IMR-90 (cell line): ENCODE measurements at regions not wholly inside any gene's neighbourhood (a gene's known extent, or its start where the extent isn't known, plus 50 kb on each side); places are given as distances from the start of the nearest gene placed in this dataset.

Experiments used
- ATAC-seq: fragments of 200-7000 bp; cut with Tn5 transposase; 2 replicates; pipeline ENCODE4 v1.9.1; 2020; ENCODE audit warnings: low read depth, mild to moderate bottlenecking, moderate library complexity
- BruUV-seq: library from RNA; stranded (reverse); fragments of 400-500 nt; replicated peaks from 2 replicates; lab custom pipeline; 2021; lab: Mats Ljungman, UMichigan
- CTCF ChIA-PET: fragments of 300-600 bp; formaldehyde crosslinking; extraction: SDS; loops from one replicate; lab custom pipeline; 2021; ENCODE audit warnings: antibody characterized with exemption; lab: Yijun Ruan, JAX
- POLR2A ChIA-PET: fragments of 300-600 bp; sonication (Branson Sonifier 250); formaldehyde crosslinking; loops from one replicate; lab custom pipeline; 2022; ENCODE audit warnings: antibody characterized with exemption; ENCODE audit not compliant: unreplicated experiment; lab: Charles Lee
- DNase-seq: peaks from one replicate; pipeline ENCODE4 v3.0.0; 2013
- H2AFZ ChIP-seq: replicated peaks from 2 replicates; pipeline ENCODE3; 2013; ENCODE audit warnings: low read length, mild to moderate bottlenecking; ENCODE audit not compliant: poor library complexity
- H2AK5ac ChIP-seq: 2 replicates; pipeline ENCODE4 v1.6.1; 2013; ENCODE audit warnings: low read depth, low read length, inconsistent platforms
- H2AK9ac ChIP-seq: replicated peaks from 2 replicates; pipeline ENCODE3; 2013; ENCODE audit warnings: mild to moderate bottlenecking, low read depth, low read length, moderate library complexity; ENCODE audit not compliant: poor library complexity
- H2BK120ac ChIP-seq: 2 replicates; pipeline ENCODE4 v1.6.1; 2013; ENCODE audit warnings: low read depth, low read length, inconsistent platforms
- H2BK15ac ChIP-seq: 3 replicates; pipeline ENCODE4 v1.6.1; 2013; ENCODE audit warnings: low read depth, low read length, inconsistent platforms
- H2BK20ac ChIP-seq: 2 replicates; pipeline ENCODE4 v1.6.1; 2013; ENCODE audit warnings: low read depth, mild to moderate bottlenecking, inconsistent platforms, low read length, moderate library complexity
- H2BK5ac ChIP-seq: 2 replicates; pipeline ENCODE4 v1.6.1; 2013; ENCODE audit warnings: mild to moderate bottlenecking, low read depth, low read length, inconsistent platforms; ENCODE audit not compliant: poor library complexity, severe bottlenecking
- H3K14ac ChIP-seq: replicated peaks from 2 replicates; pipeline ENCODE4 v1.6.1; 2013; ENCODE audit warnings: low read depth, low read length, inconsistent platforms
- H3K18ac ChIP-seq: 2 replicates; pipeline ENCODE4 v1.6.1; 2013; ENCODE audit warnings: low read depth, low read length, control low read depth
- H3K23ac ChIP-seq: 2 replicates; pipeline ENCODE4 v1.6.1; 2013; ENCODE audit warnings: low read depth, low read length, inconsistent platforms
- H3K27ac ChIP-seq: 2 replicates; pipeline ENCODE4 v1.5.1; 2013; ENCODE audit warnings: mild to moderate bottlenecking, control low read depth, low read length; ENCODE audit not compliant: insufficient read depth
- H3K27me3 ChIP-seq: 2 replicates; pipeline ENCODE4 v1.6.1; 2013; ENCODE audit warnings: low read length; ENCODE audit not compliant: control insufficient read depth, insufficient read depth
- H3K36me3 ChIP-seq: 2 replicates; pipeline ENCODE4 v1.6.1; 2013; ENCODE audit warnings: low read length, mixed read lengths; ENCODE audit not compliant: control insufficient read depth, insufficient read depth
- H3K4ac ChIP-seq: 2 replicates; pipeline ENCODE4 v1.6.1; 2013; ENCODE audit warnings: low read depth, low read length, inconsistent platforms
- H3K4me1 ChIP-seq: 2 replicates; pipeline ENCODE4 v1.6.1; 2013; ENCODE audit warnings: low read length, mixed read lengths; ENCODE audit not compliant: control insufficient read depth, insufficient read depth
- H3K4me2 ChIP-seq: 2 replicates; pipeline ENCODE4 v1.6.1; 2013; ENCODE audit warnings: low read depth, mild to moderate bottlenecking, control low read depth, low read length, moderate library complexity
- H3K4me3 ChIP-seq: 2 replicates; pipeline ENCODE4 v1.5.1; 2013; ENCODE audit warnings: low read depth, mild to moderate bottlenecking, control low read depth, low read length, moderate library complexity; ENCODE audit not compliant: insufficient read depth
- H3K56ac ChIP-seq: 2 replicates; pipeline ENCODE4 v1.6.1; 2013; ENCODE audit warnings: low read length, inconsistent platforms; ENCODE audit not compliant: insufficient read depth; ENCODE audit errors: extremely low read depth
- H3K79me1 ChIP-seq, 2 experiments: 2 replicates each; pipeline ENCODE4 v1.6.1; 2013; ENCODE audit warnings: low read length in 2 of 2, inconsistent platforms in 1 of 2, low read depth in 1 of 2
- H3K9ac ChIP-seq: 2 replicates; pipeline ENCODE4 v1.6.1; 2013; ENCODE audit warnings: low read depth, low read length, control low read depth
- H3K9me1 ChIP-seq: 2 replicates; pipeline ENCODE4 v1.6.1; 2013; ENCODE audit warnings: low read length, inconsistent platforms; ENCODE audit not compliant: insufficient read depth
- H3K9me3 ChIP-seq: 2 replicates; pipeline ENCODE4 v1.6.1; 2013; ENCODE audit warnings: low read length; ENCODE audit not compliant: control insufficient read depth, insufficient read depth
- H4K20me1 ChIP-seq: 2 replicates; pipeline ENCODE4 v1.6.1; 2013; ENCODE audit warnings: low read length, inconsistent platforms; ENCODE audit not compliant: insufficient read depth
- H4K5ac ChIP-seq: 2 replicates; pipeline ENCODE4 v1.6.1; 2013; ENCODE audit warnings: mild to moderate bottlenecking, low read depth, low read length, control low read depth
- H4K8ac ChIP-seq, 2 experiments: 2 replicates each; pipeline ENCODE4 v1.6.1; 2013; ENCODE audit warnings: low read depth in 2 of 2, low read length in 2 of 2, control low read depth in 1 of 2, inconsistent platforms in 1 of 2
- H4K91ac ChIP-seq: 2 replicates; pipeline ENCODE4 v1.6.1; 2013; ENCODE audit warnings: low read depth, low read length, inconsistent platforms; ENCODE audit not compliant: insufficient read depth
- CHD1 ChIP-seq: IDR thresholded peaks from 2 replicates; pipeline ENCODE4 v1.6.1; 2012; ENCODE audit warnings: low read depth, low read length, improper control_type of control experiment
- MAFK ChIP-seq: IDR thresholded peaks from 2 replicates; pipeline ENCODE4 v1.6.1; 2012; ENCODE audit warnings: low read depth, low read length, improper control_type of control experiment
- USF2 ChIP-seq: fragments of 150-350 bp; IDR thresholded peaks from 2 replicates; pipeline ENCODE4 v1.6.1; 2017; ENCODE audit warnings: mild to moderate bottlenecking, antibody characterized with exemption, low read length, low read depth
- dilution Hi-C: fragments of 300-500 bp; cut with HindIII; formaldehyde crosslinking; loops from one replicate; pipeline ENCODE4 v1.14.3; 2018; ENCODE audit warnings: low sequenced_read_pairs; ENCODE audit not compliant: unreplicated experiment
- in situ Hi-C: fragments of 300-500 bp; cut with MboI; formaldehyde crosslinking; loops from 3 replicates; pipeline ENCODE4 v1.14.3; 2019; ENCODE audit warnings: low sequenced_read_pairs, inconsistent platforms, mixed read lengths
- intact Hi-C: fragments of 100-400 bp; cut with micrococcal nuclease; formaldehyde crosslinking; loops from 2 replicates; pipeline ENCODE4 v1.10.0; 2022

DNA sequence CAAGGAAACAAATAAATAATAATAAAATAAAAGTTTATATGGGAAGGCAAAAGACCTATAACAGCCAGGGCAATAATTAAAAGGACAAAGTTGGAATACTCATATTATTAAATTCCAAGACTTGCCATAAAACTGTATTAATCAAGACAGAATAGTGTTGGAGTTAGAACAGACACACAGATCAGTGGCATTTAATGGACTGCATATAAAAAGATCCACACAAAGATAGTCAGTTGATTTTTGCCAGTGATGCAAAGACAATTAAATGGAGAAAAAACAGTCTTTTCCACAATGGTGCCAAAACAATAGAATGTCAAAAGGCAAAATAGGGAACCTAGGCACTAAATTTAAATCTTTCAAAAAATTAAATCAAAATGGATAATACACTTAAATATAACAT, 587.1 kb upstream of the GRIA3 start:
- no peak overlapping the region for H4K5ac ChIP-seq
- intact Hi-C loops (no loop called here), dilution Hi-C loops (no loop called here), in situ Hi-C loops (no loop called here)
- H3K27me3 ChIP-seq, result no peaks in the 10 kb centered on the region
- no peak overlapping the region for H2AK5ac ChIP-seq
- H3K27ac ChIP-seq, result no peak overlapping the region
- H4K20me1 ChIP-seq, result no peaks in the 10 kb centered on the region
- H3K36me3 ChIP-seq, result no peaks in the 10 kb centered on the region
- H2BK15ac ChIP-seq, result no peak overlapping the region
- H4K8ac ChIP-seq, result no peak overlapping the region
- ATAC-seq (no peak), DNase-seq (no peak)
- no peak overlapping the region for H4K91ac ChIP-seq
- no peak overlapping the region for H3K18ac ChIP-seq
- H2BK5ac ChIP-seq, result no peak overlapping the region
- H3K4me1 ChIP-seq, result no peaks in the 10 kb centered on the region
- CTCF ChIA-PET, result no interaction called here
- no TSS peak for BruUV-seq
- no peak overlapping the region for H3K9ac ChIP-seq
- H3K4me2 ChIP-seq, result no peak overlapping the region
- H2BK20ac ChIP-seq, result no peak overlapping the region
- no peaks in the 10 kb centered on the region for H3K9me3 ChIP-seq
- H2AFZ ChIP-seq, result no peak overlapping the region
- POLR2A ChIA-PET, result no interaction called here
- no peaks in the 10 kb centered on the region for H3K79me1 ChIP-seq
- H2BK120ac ChIP-seq, result no peak overlapping the region
- H3K4me3 ChIP-seq, result no peak overlapping the region
- H2AK9ac ChIP-seq, result no peak overlapping the region
- H3K23ac ChIP-seq, result no peak overlapping the region
- no peak overlapping the region for H3K56ac ChIP-seq
- H3K4ac ChIP-seq, result no peak overlapping the region
- no peaks in the 10 kb centered on the region for H3K9me1 ChIP-seq
- H3K14ac ChIP-seq, result no peak overlapping the region
- no peak for TF ChIP-seq USF2
- TF ChIP-seq MAFK, result no peak
- no peak for TF ChIP-seq CHD1
